ENCODE measurements at regions not wholly inside any gene's neighbourhood (a gene's known extent, or its start where the extent isn't known, plus 50 kb on each side); places are given as distances from the start of the nearest gene placed in this dataset.

- Histone ChIP-seq H3K4me3 (no peak overlapping the region), H3K27ac (no peak overlapping the region), H3K27me3 (peaks cover 0 to 7% of the 10 kb centered on the region in 2 donors), H3K9me3 (no peaks in the 10 kb centered on the region), H3K4me1 (no peaks in the 10 kb centered on the region), H3K36me3 (no peaks in the 10 kb centered on the region)
- no peak for ATAC-seq
- no peak for DNase-seq
- TF ChIP-seq, protein P1, sequence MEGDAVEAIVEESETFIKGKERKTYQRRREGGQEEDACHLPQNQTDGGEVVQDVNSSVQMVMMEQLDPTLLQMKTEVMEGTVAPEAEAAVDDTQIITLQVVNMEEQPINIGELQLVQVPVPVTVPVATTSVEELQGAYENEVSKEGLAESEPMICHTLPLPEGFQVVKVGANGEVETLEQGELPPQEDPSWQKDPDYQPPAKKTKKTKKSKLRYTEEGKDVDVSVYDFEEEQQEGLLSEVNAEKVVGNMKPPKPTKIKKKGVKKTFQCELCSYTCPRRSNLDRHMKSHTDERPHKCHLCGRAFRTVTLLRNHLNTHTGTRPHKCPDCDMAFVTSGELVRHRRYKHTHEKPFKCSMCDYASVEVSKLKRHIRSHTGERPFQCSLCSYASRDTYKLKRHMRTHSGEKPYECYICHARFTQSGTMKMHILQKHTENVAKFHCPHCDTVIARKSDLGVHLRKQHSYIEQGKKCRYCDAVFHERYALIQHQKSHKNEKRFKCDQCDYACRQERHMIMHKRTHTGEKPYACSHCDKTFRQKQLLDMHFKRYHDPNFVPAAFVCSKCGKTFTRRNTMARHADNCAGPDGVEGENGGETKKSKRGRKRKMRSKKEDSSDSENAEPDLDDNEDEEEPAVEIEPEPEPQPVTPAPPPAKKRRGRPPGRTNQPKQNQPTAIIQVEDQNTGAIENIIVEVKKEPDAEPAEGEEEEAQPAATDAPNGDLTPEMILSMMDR (IDR thresholded peaks at IDR 0.05), result no peak
- intact Hi-C loops (cut with DNase I), result no loop called here
Measured at GRCh38 chr11:134925432-134925831, 513.4 kb upstream of the B3GAT1 start.

- Histone ChIP-seq H3K27ac (no peak overlapping the region), H3K36me3 (no peaks in the 10 kb centered on the region), H3K4me3 (no peak overlapping the region), H3K9me3 (no peaks in the 10 kb centered on the region), H3K4me1 (no peaks in the 10 kb centered on the region), H3K27me3 (peaks cover 0 to 12% of the 10 kb centered on the region in 2 donors)
- TF ChIP-seq, protein P1 (IDR thresholded peaks at IDR 0.05), result no peak
- DNase-seq, result no peak
- intact Hi-C loops (cut with DNase I), result no loop called here
- no peak for ATAC-seq
Measured at GRCh38 chr11:134923441-134923840, 511.4 kb upstream of the B3GAT1 start.

DNA sequence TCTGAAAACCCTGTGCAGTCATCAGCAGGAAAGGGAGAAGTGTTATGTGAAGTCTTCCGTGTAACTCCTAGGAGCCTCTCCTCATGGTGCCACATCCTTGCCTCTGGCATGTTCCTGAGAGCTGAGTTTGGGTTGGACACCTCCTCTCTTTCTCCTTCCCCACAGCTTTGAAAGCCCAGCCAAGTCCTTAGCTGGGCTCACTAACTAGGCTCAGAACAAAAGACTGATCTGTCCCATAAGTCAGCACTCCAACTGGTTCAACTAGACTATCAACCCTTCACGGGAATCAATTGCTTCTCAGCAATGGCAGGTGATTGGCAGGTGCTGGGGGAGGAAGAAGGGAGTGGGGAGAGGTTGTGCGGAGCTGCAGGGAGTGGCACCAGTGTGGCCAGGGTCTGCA, 509.9 kb upstream of the B3GAT1 start:
- TF ChIP-seq, protein P1 (IDR thresholded peaks at IDR 0.05), result no peak
- intact Hi-C loops (cut with DNase I), result no loop called here
- no peak for DNase-seq
- ATAC-seq, result no peak
- Histone ChIP-seq H3K4me1 (no peaks in the 10 kb centered on the region), H3K27me3 (peaks cover 0 to 12% of the 10 kb centered on the region in 2 donors), H3K4me3 (no peak overlapping the region), H3K9me3 (no peaks in the 10 kb centered on the region), H3K27ac (no peak overlapping the region), H3K36me3 (no peaks in the 10 kb centered on the region)

DNA sequence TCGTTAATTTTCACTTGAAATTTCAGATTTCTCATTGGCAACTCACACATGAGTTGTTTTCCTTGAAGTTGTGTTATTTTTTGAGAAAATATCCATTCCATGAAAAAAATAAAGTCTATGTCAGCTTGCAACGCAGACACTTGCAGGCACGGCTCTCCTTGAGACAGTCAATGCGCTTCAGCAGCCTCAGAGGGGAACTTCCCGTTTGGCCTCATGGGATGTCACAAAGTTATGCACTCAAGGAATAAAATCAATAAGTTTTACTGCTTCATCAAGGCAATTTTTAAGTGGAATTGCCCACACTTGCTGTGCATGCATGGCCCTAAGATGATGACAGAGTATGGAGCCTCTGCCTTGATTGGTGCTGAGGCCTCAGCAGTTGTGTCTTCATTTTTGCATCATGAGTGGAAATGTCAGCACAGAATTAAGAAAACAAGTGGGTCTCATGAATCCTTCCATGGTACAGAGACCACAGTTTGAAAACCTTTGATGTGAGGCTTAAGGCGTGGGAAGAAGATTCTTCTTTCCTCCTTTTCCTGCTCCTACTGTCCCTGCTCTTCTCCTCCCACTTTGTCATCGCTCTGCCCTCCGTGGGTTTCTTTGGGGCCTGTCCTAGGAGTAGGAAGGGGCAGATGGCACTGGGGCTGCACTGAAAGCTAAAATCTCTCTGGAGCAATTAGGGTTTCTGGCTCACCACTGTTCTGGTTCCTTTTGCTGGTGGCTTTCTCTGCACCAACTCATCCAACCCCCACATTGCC, 509.0 kb upstream of the B3GAT1 start:
- H3K36me3 ChIP-seq, result no peaks in the 10 kb centered on the region
- TF ChIP-seq, protein P1 (IDR thresholded peaks at IDR 0.05), result no peak
- H3K27me3 ChIP-seq, result peaks cover 0 to 12% of the 10 kb centered on the region in 2 donors
- no peaks in the 10 kb centered on the region for H3K9me3 ChIP-seq
- no peak for ATAC-seq
- no peak overlapping the region for H3K27ac ChIP-seq
- DNase-seq, result no peak
- H3K4me1 ChIP-seq, result no peaks in the 10 kb centered on the region
- intact Hi-C loops (cut with DNase I), result no loop called here
- no peak overlapping the region for H3K4me3 ChIP-seq

DNA sequence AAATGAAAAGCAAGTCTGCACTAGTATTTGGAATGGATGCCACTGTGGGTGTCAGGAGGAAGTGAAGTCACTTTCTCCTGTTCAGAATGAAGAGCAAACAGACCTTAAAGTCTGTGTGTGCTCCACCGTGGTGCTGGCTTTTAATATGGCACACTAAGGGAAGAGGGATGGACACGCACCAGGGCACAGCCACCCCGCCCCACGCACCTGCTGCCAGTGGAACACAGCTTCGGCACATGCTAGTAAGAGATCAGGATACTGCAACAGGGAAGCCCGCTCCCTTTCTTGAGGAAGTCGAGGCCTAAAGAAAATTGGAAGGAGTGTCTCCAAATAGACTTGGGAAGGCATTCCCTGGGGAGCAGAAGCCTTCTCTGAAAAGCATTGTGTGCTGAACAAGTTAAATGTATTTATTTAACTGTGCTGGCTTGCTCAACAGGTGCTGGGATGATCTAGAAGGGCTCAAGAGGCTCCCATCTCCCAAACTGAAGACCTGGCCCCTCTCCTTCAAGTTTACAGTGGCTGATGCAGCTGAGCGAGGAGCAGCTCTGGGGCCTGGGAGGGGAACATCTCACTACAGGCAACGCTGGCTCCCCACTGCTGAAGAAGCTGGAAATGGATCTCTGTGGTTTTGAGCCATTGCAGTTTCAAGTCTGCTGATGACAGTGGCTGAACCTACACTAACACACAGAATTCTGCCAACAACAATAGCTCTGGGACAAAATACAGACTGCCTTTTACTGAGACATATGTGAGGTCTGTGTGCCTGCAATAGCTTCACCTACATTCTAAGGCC, 504.6 kb upstream of the B3GAT1 start:
- TF ChIP-seq, protein P1 (IDR thresholded peaks at IDR 0.05), result no peak
- H3K4me1 ChIP-seq, result no peaks in the 10 kb centered on the region
- DNase-seq (no peak), ATAC-seq (no peak)
- no peaks in the 10 kb centered on the region for H3K36me3 ChIP-seq
- no peaks in the 10 kb centered on the region for H3K9me3 ChIP-seq
- H3K27ac ChIP-seq, result no peak overlapping the region
- H3K27me3 ChIP-seq, result peaks cover 0 to 5% of the 10 kb centered on the region in 2 donors
- no peak overlapping the region for H3K4me3 ChIP-seq
- intact Hi-C loops (cut with DNase I), result no loop called here

Data from left lung (tissue), 4 donors.